Spleen (tissue), 11 donors: ENCODE measurements at regions not wholly inside any gene's neighbourhood (a gene's known extent, or its start where the extent isn't known, plus 50 kb on each side); places are given as distances from the start of the nearest gene placed in this dataset.

ENCODE experiments used
- DNase-seq: peaks from one replicate; pipeline ENCODE4 v3.0.0-alpha.2; 2020
- H3K27ac ChIP-seq, 8 donors: fragments of 200-600 bp; sonication (generic) in 7 of 8; 1 replicate in 4 of 8; 2 replicates in 4 of 8; pipeline versions ENCODE4 v1.5.0 to v1.8.0; 2016 to 2021; ENCODE audit warnings: inconsistent platforms in 4 of 8, mild to moderate bottlenecking in 4 of 8, moderate library complexity in 1 of 8
- H3K27me3 ChIP-seq, 7 donors: fragments of 200-600 bp; sonication (generic) in 6 of 7; replicated peaks in 1 of 7; 1 replicate in 4 of 7; 2 replicates in 3 of 7; pipeline versions ENCODE4 v1.5.0 to v1.8.0; 2016 to 2021; ENCODE audit warnings: inconsistent platforms in 3 of 7, mild to moderate bottlenecking in 1 of 7
- H3K36me3 ChIP-seq, 6 donors: fragments of 200-600 bp; sonication (generic) in 5 of 6; 1 replicate in 4 of 6; 2 replicates in 2 of 6; pipeline versions ENCODE4 v1.5.0 to v1.8.0; 2016 to 2021; ENCODE audit warnings: inconsistent platforms in 2 of 6
- H3K4me1 ChIP-seq, 6 donors: fragments of 200-600 bp; sonication (generic) in 5 of 6; 1 replicate in 3 of 6; 2 replicates in 3 of 6; pipeline versions ENCODE4 v1.5.0 to v1.8.0; 2016 to 2021; ENCODE audit warnings: inconsistent platforms in 3 of 6
- H3K4me3 ChIP-seq, 8 donors: fragments of 200-600 bp; sonication (generic) in 7 of 8; 1 replicate in 4 of 8; 2 replicates in 4 of 8; pipeline versions ENCODE4 v1.5.0 to v1.8.0; 2016 to 2021; ENCODE audit warnings: inconsistent platforms in 4 of 8, mild to moderate bottlenecking in 4 of 8, moderate library complexity in 2 of 8
- H3K9me3 ChIP-seq, 8 donors: fragments of 200-600 bp; sonication (generic) in 7 of 8; 1 replicate in 4 of 8; 2 replicates in 4 of 8; pipeline versions ENCODE4 v1.5.0 to v1.8.0; 2016 to 2021; ENCODE audit warnings: inconsistent platforms in 4 of 8
- POLR2A ChIP-seq, 3 donors: fragments of 450-650 bp; IDR thresholded peaks; one replicate each; pipeline ENCODE4 v1.5.1; 2017; ENCODE audit warnings: antibody characterized with exemption in 3 of 3, mild to moderate bottlenecking in 1 of 3
- POLR2AphosphoS5 ChIP-seq, 3 donors: sonication (generic); formaldehyde crosslinking; IDR thresholded peaks; one replicate each; pipeline ENCODE4 v1.5.1; 2017; ENCODE audit warnings: antibody characterized with exemption in 3 of 3
- WGBS, 5 donors: extraction: QIAGEN DNeasy Blood & Tissue Kit in 3 of 5; methylation state at CpG; one replicate each; pipeline versions ENCODE4 v1.1.5 to v1.1.7; 2013 to 2018; 5-methylcytosine and 5-hydroxymethylcytosine counted together
- intact Hi-C: fragments of 100-400 bp; cut with DNase I; formaldehyde crosslinking; loops from one replicate; pipeline ENCODE4 v1.15.0; 2023; ENCODE audit warnings: low total_unique reads
- TF ChIP-seq, protein P1 (sequence below), 11 experiments: fragments of 200-600 bp in 7 of 11; fragments of 450-650 bp in 4 of 11; sonication (generic) in 4 of 11; IDR thresholded peaks in 8 of 11; conservative IDR thresholded peaks in 3 of 11; 1 replicate in 7 of 11; 2 replicates in 4 of 11; pipeline versions ENCODE4 v1.4.0 to v1.8.0; 2016 to 2021; ENCODE audit warnings: antibody characterized with exemption in 11 of 11, inconsistent platforms in 4 of 11, mild to moderate bottlenecking in 1 of 11
- donor health status: healthy with polysubstance abuse.
- donor health status: DM: no; HTN: no; CAD: no; lungs with moderate emphysema.
- donor health status: DM: no; HTN: no; CAD: no.
- donor health status: Bipolar disorder and iron deficiency.
- donor health status: healthy.
- donor health status: DM: no; HTN: no; CAD: no.
- donor health status: DM: yes; HTN: yes; CAD: no.

DNA sequence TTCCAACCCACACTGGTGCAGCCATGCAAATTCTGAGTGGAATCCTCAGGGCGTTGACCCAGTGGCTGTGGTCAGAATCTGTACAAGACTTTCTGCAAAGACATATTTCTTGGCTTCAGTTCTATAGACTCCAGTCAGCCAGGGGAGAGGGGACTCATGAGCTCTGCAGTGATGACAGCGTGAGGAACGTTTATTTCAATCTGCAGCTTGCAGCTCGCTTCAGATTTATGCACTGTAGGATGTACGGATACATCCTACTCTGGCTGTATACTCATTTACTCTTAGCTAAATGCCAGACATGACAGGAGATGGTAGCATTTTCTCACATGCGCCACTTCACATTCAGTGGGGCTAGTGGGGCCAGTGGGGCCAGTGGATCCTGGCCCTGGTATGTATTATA lies 276.1 kb downstream of the FGF9 start:
- H3K27me3 ChIP-seq: no peaks in the 10 kb centered on the region
- H3K36me3 ChIP-seq: no peaks in the 10 kb centered on the region
- no peak overlapping the region for H3K27ac ChIP-seq
- H3K9me3 ChIP-seq: peaks cover 0 to 50% (median 38%) of the 10 kb centered on the region in 8 donors
- no peak for DNase-seq
- TF ChIP-seq POLR2A (IDR thresholded peaks at IDR 0.05) (no peak), POLR2AphosphoS5 (IDR thresholded peaks at IDR 0.05) (no peak)
- TF ChIP-seq, protein P1, sequence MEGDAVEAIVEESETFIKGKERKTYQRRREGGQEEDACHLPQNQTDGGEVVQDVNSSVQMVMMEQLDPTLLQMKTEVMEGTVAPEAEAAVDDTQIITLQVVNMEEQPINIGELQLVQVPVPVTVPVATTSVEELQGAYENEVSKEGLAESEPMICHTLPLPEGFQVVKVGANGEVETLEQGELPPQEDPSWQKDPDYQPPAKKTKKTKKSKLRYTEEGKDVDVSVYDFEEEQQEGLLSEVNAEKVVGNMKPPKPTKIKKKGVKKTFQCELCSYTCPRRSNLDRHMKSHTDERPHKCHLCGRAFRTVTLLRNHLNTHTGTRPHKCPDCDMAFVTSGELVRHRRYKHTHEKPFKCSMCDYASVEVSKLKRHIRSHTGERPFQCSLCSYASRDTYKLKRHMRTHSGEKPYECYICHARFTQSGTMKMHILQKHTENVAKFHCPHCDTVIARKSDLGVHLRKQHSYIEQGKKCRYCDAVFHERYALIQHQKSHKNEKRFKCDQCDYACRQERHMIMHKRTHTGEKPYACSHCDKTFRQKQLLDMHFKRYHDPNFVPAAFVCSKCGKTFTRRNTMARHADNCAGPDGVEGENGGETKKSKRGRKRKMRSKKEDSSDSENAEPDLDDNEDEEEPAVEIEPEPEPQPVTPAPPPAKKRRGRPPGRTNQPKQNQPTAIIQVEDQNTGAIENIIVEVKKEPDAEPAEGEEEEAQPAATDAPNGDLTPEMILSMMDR (IDR thresholded peaks at IDR 0.05 in 8 of 11, conservative IDR thresholded peaks at IDR 0.05 in 3 of 11): no peak
- intact Hi-C loops: no loop called here
- H3K4me3 ChIP-seq: no peak overlapping the region
- WGBS, 5 donors: 75 to 97% (median 92%) methylated on average over 5 to 6 of the region's 6 CpGs
- H3K4me1 ChIP-seq: peaks cover 0 to 5% (median 0%) of the 10 kb centered on the region in 6 donors

DNA sequence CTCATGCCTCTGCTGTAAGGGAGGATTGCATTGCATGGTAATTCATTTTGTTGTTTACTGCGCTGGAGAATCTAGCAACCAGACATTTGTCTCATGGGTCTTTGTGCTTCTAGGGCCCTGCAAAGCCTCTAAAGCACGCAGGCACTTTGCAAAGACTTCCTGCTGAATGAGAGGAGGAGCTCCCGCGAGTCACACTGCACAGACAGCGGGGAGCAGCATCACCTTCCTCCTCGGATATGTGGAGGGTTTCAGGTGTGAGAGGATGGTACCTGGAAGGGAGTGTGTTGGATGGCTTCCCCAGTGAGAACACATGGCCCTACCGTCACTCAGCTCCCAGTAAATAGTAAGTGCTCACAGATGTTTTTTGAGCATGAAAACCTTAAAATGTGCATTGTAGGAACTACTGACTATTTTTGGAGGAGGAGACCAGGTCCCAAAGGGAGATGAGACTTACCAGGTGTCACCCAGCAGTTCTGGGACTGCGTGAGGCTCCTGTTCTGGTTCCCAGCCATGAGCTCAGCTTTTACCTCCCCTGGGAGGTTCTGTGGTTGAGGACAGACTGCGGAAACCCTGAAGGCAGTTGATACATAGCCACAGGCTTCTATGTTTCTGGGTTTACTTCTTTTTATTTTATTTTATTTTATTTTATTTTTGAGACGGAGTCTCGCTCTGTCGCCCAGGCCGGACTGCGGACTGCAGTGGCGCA lies 278.0 kb downstream of the FGF9 start:
- DNase-seq: no peak
- H3K27me3 ChIP-seq: no peaks in the 10 kb centered on the region
- 42 to 71% (median 67%) methylated on average over 8 to 15 of the region's 15 CpGs for WGBS, 5 donors
- no peak overlapping the region for H3K4me3 ChIP-seq
- H3K36me3 ChIP-seq: no peaks in the 10 kb centered on the region
- TF ChIP-seq POLR2AphosphoS5 (IDR thresholded peaks at IDR 0.05): no peak
- TF ChIP-seq POLR2A (IDR thresholded peaks at IDR 0.05): no peak
- TF ChIP-seq, protein P1 (IDR thresholded peaks at IDR 0.05 in 8 of 11, conservative IDR thresholded peaks at IDR 0.05 in 3 of 11): no peak
- intact Hi-C loops: no loop called here
- peaks cover 0 to 5% (median 0%) of the 10 kb centered on the region in 6 donors for H3K4me1 ChIP-seq
- no peak overlapping the region for H3K27ac ChIP-seq
- peaks cover 0 to 35% (median 27%) of the 10 kb centered on the region in 8 donors for H3K9me3 ChIP-seq

GRCh38 chr13:21949818-21950429 lies 279.1 kb downstream of the FGF9 start:
- Histone ChIP-seq H3K27ac (no peak overlapping the region), H3K4me1 (peaks cover 0 to 5% (median 0%) of the 10 kb centered on the region in 6 donors), H3K27me3 (no peaks in the 10 kb centered on the region), H3K9me3 (peaks cover 0 to 32% (median 17%) of the 10 kb centered on the region in 8 donors), H3K36me3 (no peaks in the 10 kb centered on the region), H3K4me3 (no peak overlapping the region)
- intact Hi-C loops: no loop called here
- TF ChIP-seq, protein P1 (IDR thresholded peaks at IDR 0.05 in 8 of 11, conservative IDR thresholded peaks at IDR 0.05 in 3 of 11): no peak
- no peak for TF ChIP-seq POLR2AphosphoS5 (IDR thresholded peaks at IDR 0.05)
- TF ChIP-seq POLR2A (IDR thresholded peaks at IDR 0.05): no peak
- no peak for DNase-seq
- WGBS, 5 donors: 49 to 57% (median 52%) methylated on average over 6 of the region's 6 CpGs

- H3K36me3 ChIP-seq: no peaks in the 10 kb centered on the region
- no peak overlapping the region for H3K4me3 ChIP-seq
- H3K4me1 ChIP-seq: no peaks in the 10 kb centered on the region
- 72 to 95% (median 80%) methylated on average over 1 of the region's 1 CpG for WGBS, 5 donors
- intact Hi-C loops: no loop called here
- peaks cover 0 to 28% (median under 1%) of the 10 kb centered on the region in 8 donors for H3K9me3 ChIP-seq
- DNase-seq: no peak
- H3K27me3 ChIP-seq: peaks cover 0 to 9% (median 0%) of the 10 kb centered on the region in 7 donors
- no peak overlapping the region for H3K27ac ChIP-seq
- TF ChIP-seq POLR2AphosphoS5 (IDR thresholded peaks at IDR 0.05) (no peak), POLR2A (IDR thresholded peaks at IDR 0.05) (no peak)
- TF ChIP-seq, protein P1 (IDR thresholded peaks at IDR 0.05 in 8 of 11, conservative IDR thresholded peaks at IDR 0.05 in 3 of 11): no peak
Observed at GRCh38 chr13:21956666-21957065, 285.8 kb downstream of the FGF9 start.
